GM12878 (cell line): ENCODE measurements at regions not wholly inside any gene's neighbourhood (a gene's known extent, or its start where the extent isn't known, plus 50 kb on each side); places are given as distances from the start of the nearest gene placed in this dataset.

Source experiments
- EGR1 ChIP-seq, 2 experiments: IDR thresholded peaks; 1 replicate in 1 of 2; 2 replicates in 1 of 2; pipeline ENCODE4 v1.6.1; 2011 to 2012; ENCODE audit warnings: low read depth in 2 of 2, low read length in 2 of 2, borderline replicate concordance in 1 of 2, mild to moderate bottlenecking in 1 of 2, moderate library complexity in 1 of 2
- PAX8 ChIP-seq: fragments of 450-650 bp; IDR thresholded peaks from 2 replicates; pipeline ENCODE4 v1.6.1; 2017; ENCODE audit warnings: mild to moderate bottlenecking, moderate library complexity
- RUNX3 ChIP-seq: IDR thresholded peaks from 2 replicates; pipeline ENCODE4 v1.6.1; 2012; ENCODE audit warnings: low read length, inconsistent platforms
- TF ChIP-seq, protein P1 (sequence below): IDR thresholded peaks from 2 replicates; pipeline ENCODE4 v1.6.1; 2011; ENCODE audit warnings: mild to moderate bottlenecking, low read depth, low read length, moderate library complexity; ENCODE audit not compliant: insufficient replicate concordance
- TF ChIP-seq, protein P2 (sequence below): IDR thresholded peaks from 2 replicates; pipeline ENCODE4 v1.6.1; 2011; ENCODE audit warnings: low read depth, low read length, improper control_type of control experiment, borderline replicate concordance
- TF ChIP-seq, protein P3 (sequence below): fragments of 450-650 bp; IDR thresholded peaks from 2 replicates; pipeline ENCODE4 v1.6.1; 2017; ENCODE audit warnings: mild to moderate bottlenecking, moderate library complexity

DNA sequence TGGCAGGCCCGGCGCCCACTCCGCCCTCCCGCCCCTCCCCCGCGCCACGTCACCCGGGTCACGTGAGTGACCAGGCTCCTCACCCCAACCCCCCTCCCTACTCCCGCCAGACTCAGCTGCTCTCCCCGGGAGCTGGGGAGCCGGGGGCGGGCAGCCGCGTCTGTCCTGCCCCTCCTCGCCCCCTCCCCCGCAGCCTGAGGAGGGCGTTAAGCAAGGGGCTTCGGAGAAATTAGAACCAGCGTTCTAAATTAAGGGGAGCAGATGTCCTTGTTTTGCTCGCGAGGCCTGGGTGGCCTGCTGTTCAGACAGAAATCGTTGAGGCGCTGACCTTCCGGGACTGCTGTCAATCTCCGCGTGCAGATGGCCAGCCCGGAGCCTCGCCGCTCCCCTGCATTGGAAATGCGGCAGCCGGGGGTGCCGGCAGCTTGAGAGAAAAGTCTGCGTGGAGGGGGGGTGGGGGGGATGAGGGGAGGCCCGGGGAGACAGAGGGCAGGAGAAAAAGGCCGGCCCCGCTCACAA is 102.2 kb upstream of the ZNF438 start (continued):
- TF ChIP-seq, protein P1, sequence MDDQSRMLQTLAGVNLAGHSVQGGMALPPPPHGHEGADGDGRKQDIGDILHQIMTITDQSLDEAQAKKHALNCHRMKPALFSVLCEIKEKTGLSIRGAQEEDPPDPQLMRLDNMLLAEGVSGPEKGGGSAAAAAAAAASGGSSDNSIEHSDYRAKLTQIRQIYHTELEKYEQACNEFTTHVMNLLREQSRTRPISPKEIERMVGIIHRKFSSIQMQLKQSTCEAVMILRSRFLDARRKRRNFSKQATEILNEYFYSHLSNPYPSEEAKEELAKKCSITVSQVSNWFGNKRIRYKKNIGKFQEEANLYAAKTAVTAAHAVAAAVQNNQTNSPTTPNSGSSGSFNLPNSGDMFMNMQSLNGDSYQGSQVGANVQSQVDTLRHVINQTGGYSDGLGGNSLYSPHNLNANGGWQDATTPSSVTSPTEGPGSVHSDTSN = peak; percentile 70
- peak in 1 of 2 experiments; percentile 72; a peak in 2 of 3 replicates for TF ChIP-seq EGR1 (IDR thresholded peaks at IDR 0.05; ENCODE audit: borderline replicate concordance in 1 of 2, low read depth in 2 of 2, low read length in 2 of 2)
- TF ChIP-seq, protein P2, sequence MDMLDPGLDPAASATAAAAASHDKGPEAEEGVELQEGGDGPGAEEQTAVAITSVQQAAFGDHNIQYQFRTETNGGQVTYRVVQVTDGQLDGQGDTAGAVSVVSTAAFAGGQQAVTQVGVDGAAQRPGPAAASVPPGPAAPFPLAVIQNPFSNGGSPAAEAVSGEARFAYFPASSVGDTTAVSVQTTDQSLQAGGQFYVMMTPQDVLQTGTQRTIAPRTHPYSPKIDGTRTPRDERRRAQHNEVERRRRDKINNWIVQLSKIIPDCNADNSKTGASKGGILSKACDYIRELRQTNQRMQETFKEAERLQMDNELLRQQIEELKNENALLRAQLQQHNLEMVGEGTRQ = peak; percentile 30
- TF ChIP-seq RUNX3 = 0 out of 2 replicates have a peak, but pooled peaks have one; percentile 11
- TF ChIP-seq PAX8 = no peak
- TF ChIP-seq, protein P3, sequence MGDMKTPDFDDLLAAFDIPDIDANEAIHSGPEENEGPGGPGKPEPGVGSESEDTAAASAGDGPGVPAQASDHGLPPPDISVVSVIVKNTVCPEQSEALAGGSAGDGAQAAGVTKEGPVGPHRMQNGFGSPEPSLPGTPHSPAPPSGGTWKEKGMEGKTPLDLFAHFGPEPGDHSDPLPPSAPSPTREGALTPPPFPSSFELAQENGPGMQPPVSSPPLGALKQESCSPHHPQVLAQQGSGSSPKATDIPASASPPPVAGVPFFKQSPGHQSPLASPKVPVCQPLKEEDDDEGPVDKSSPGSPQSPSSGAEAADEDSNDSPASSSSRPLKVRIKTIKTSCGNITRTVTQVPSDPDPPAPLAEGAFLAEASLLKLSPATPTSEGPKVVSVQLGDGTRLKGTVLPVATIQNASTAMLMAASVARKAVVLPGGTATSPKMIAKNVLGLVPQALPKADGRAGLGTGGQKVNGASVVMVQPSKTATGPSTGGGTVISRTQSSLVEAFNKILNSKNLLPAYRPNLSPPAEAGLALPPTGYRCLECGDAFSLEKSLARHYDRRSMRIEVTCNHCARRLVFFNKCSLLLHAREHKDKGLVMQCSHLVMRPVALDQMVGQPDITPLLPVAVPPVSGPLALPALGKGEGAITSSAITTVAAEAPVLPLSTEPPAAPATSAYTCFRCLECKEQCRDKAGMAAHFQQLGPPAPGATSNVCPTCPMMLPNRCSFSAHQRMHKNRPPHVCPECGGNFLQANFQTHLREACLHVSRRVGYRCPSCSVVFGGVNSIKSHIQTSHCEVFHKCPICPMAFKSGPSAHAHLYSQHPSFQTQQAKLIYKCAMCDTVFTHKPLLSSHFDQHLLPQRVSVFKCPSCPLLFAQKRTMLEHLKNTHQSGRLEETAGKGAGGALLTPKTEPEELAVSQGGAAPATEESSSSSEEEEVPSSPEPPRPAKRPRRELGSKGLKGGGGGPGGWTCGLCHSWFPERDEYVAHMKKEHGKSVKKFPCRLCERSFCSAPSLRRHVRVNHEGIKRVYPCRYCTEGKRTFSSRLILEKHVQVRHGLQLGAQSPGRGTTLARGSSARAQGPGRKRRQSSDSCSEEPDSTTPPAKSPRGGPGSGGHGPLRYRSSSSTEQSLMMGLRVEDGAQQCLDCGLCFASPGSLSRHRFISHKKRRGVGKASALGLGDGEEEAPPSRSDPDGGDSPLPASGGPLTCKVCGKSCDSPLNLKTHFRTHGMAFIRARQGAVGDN = peak; percentile 88
